ENCODE measurements at regions not wholly inside any gene's neighbourhood (a gene's known extent, or its start where the extent isn't known, plus 50 kb on each side); places are given as distances from the start of the nearest gene placed in this dataset.

- Histone ChIP-seq H3K27ac (ENCODE audit: extremely low read length, insufficient read depth, low read length) (no peak overlapping the region), H3K4me3 (replicated peaks in 1 of 3; ENCODE audit: insufficient read depth in 1 of 3, low read depth in 2 of 3, low read length in 3 of 3) (no peak overlapping the region), H3K9me3 (ENCODE audit: low read length) (no peaks in the 10 kb centered on the region), H4K20me1 (ENCODE audit: insufficient read depth, low read length) (no peaks in the 10 kb centered on the region), H3K79me2 (ENCODE audit: insufficient read depth, low read length) (no peaks in the 10 kb centered on the region), H3K4me2 (ENCODE audit: low read depth, low read length) (no peak overlapping the region), H2AFZ (ENCODE audit: low read length) (no peak overlapping the region), H3K4me1 (ENCODE audit: insufficient read depth, low read length) (no peaks in the 10 kb centered on the region), H3K36me3 (replicated peaks in 1 of 2; ENCODE audit: control insufficient read depth in 1 of 2, insufficient read depth in 2 of 2, low read length in 2 of 2) (no peaks in the 10 kb centered on the region), H3K9ac (ENCODE audit: insufficient read depth, low read depth, low read length) (no peak overlapping the region), H3K27me3 (ENCODE audit: control insufficient read depth in 1 of 2, insufficient read depth in 2 of 2, low read length in 2 of 2) (no peaks in the 10 kb centered on the region)
- TF ChIP-seq SCMH1 (CRISPR knock-in tag; IDR thresholded peaks at IDR 0.05; ENCODE audit: borderline replicate concordance) = no peak
- TF ChIP-seq, protein P1, sequence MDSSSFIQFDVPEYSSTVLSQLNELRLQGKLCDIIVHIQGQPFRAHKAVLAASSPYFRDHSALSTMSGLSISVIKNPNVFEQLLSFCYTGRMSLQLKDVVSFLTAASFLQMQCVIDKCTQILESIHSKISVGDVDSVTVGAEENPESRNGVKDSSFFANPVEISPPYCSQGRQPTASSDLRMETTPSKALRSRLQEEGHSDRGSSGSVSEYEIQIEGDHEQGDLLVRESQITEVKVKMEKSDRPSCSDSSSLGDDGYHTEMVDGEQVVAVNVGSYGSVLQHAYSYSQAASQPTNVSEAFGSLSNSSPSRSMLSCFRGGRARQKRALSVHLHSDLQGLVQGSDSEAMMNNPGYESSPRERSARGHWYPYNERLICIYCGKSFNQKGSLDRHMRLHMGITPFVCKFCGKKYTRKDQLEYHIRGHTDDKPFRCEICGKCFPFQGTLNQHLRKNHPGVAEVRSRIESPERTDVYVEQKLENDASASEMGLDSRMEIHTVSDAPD (CRISPR knock-in tag; IDR thresholded peaks at IDR 0.05) = no peak
- no peak for TF ChIP-seq ZNF121 (CRISPR knock-in tag; IDR thresholded peaks at IDR 0.05)
- no peak for ATAC-seq
- no TSS peak for BruUV-seq (replicated peaks)
- intact Hi-C loops (cut with micrococcal nuclease; ENCODE audit: unreplicated experiment) = no loop called here
- no peak for DNase-seq (ENCODE audit: low spot score)
- POLR2A ChIA-PET = no interaction called here
- CTCF ChIA-PET (ENCODE audit: low intra/inter-chr PET ratio, low total read pairs) = no interaction called here
- in situ Hi-C loops (cut with HindIII; ENCODE audit: extremely low pct_ligation_motif_present, low pct_unique_long_range_greater_than_20kb) = no loop called here
- WGBS (ENCODE audit: low lambda C conversion rate) = 3% methylated on average over 2 of the region's 2 CpGs
- no peak for FAIRE-seq
These were observed 859.9 kb downstream of the FAT4 start for GRCh38 chr4:126174627-126175026.

GRCh38 chr4:126180642-126181041 lies 865.9 kb downstream of the FAT4 start:
- Histone ChIP-seq H3K4me3 (replicated peaks in 1 of 3; ENCODE audit: insufficient read depth in 1 of 3, low read depth in 2 of 3, low read length in 3 of 3) (no peak overlapping the region), H3K79me2 (ENCODE audit: insufficient read depth, low read length) (no peaks in the 10 kb centered on the region), H3K4me2 (ENCODE audit: low read depth, low read length) (no peak overlapping the region), H3K27me3 (ENCODE audit: control insufficient read depth in 1 of 2, insufficient read depth in 2 of 2, low read length in 2 of 2) (no peaks in the 10 kb centered on the region), H3K36me3 (replicated peaks in 1 of 2; ENCODE audit: control insufficient read depth in 1 of 2, insufficient read depth in 2 of 2, low read length in 2 of 2) (no peaks in the 10 kb centered on the region), H3K9me3 (ENCODE audit: low read length) (no peaks in the 10 kb centered on the region), H2AFZ (ENCODE audit: low read length) (no peak overlapping the region), H3K27ac (ENCODE audit: extremely low read length, insufficient read depth, low read length) (no peak overlapping the region), H3K9ac (ENCODE audit: insufficient read depth, low read depth, low read length) (no peak overlapping the region), H4K20me1 (ENCODE audit: insufficient read depth, low read length) (no peaks in the 10 kb centered on the region), H3K4me1 (ENCODE audit: insufficient read depth, low read length) (no peaks in the 10 kb centered on the region)
- DNase-seq (ENCODE audit: low spot score) (no peak), FAIRE-seq (no peak), ATAC-seq (no peak)
- BruUV-seq (replicated peaks) = no TSS peak
- ChIA-PET CTCF (ENCODE audit: low intra/inter-chr PET ratio, low total read pairs) (no interaction called here), POLR2A (no interaction called here)
- in situ Hi-C loops (cut with HindIII; ENCODE audit: extremely low pct_ligation_motif_present, low pct_unique_long_range_greater_than_20kb) = no loop called here
- intact Hi-C loops (cut with micrococcal nuclease; ENCODE audit: unreplicated experiment) = no loop called here
- TF ChIP-seq ZNF672 (CRISPR knock-in tag; IDR thresholded peaks at IDR 0.05) (no peak), ZNF121 (CRISPR knock-in tag; IDR thresholded peaks at IDR 0.05) (no peak), POLR2AphosphoS5 (IDR thresholded peaks at IDR 0.05; ENCODE audit: low read depth, low read length) (no peak), ZNF780A (CRISPR knock-in tag; IDR thresholded peaks at IDR 0.05) (no peak), ZNF549 (CRISPR knock-in tag; IDR thresholded peaks at IDR 0.05) (no peak), KDM5A (IDR thresholded peaks at IDR 0.05; ENCODE audit: borderline replicate concordance, low read length) (no peak), CCAR2 (optimal IDR thresholded peaks at IDR 0.05; ENCODE audit: low read depth, low read length) (no peak), GPN1 (CRISPR knock-in tag; IDR thresholded peaks at IDR 0.05; ENCODE audit: borderline replicate concordance) (no peak), PPARG (CRISPR knock-in tag; conservative IDR thresholded peaks at IDR 0.05) (no peak), ZNF550 (CRISPR knock-in tag; IDR thresholded peaks at IDR 0.05; ENCODE audit: borderline replicate concordance) (no peak), ZEB1 (IDR thresholded peaks at IDR 0.05; ENCODE audit: insufficient replicate concordance, low read depth) (no peak)
- TF ChIP-seq, protein P2, sequence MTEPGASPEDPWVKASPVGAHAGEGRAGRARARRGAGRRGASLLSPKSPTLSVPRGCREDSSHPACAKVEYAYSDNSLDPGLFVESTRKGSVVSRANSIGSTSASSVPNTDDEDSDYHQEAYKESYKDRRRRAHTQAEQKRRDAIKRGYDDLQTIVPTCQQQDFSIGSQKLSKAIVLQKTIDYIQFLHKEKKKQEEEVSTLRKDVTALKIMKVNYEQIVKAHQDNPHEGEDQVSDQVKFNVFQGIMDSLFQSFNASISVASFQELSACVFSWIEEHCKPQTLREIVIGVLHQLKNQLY (CRISPR knock-in tag; IDR thresholded peaks at IDR 0.05) = no peak
- TF ChIP-seq, protein P3, sequence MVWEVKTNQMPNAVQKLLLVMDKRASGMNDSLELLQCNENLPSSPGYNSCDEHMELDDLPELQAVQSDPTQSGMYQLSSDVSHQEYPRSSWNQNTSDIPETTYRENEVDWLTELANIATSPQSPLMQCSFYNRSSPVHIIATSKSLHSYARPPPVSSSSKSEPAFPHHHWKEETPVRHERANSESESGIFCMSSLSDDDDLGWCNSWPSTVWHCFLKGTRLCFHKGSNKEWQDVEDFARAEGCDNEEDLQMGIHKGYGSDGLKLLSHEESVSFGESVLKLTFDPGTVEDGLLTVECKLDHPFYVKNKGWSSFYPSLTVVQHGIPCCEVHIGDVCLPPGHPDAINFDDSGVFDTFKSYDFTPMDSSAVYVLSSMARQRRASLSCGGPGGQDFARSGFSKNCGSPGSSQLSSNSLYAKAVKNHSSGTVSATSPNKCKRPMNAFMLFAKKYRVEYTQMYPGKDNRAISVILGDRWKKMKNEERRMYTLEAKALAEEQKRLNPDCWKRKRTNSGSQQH (CRISPR knock-in tag; IDR thresholded peaks at IDR 0.05; ENCODE audit: low read depth) = no peak
- TF ChIP-seq, protein P4, sequence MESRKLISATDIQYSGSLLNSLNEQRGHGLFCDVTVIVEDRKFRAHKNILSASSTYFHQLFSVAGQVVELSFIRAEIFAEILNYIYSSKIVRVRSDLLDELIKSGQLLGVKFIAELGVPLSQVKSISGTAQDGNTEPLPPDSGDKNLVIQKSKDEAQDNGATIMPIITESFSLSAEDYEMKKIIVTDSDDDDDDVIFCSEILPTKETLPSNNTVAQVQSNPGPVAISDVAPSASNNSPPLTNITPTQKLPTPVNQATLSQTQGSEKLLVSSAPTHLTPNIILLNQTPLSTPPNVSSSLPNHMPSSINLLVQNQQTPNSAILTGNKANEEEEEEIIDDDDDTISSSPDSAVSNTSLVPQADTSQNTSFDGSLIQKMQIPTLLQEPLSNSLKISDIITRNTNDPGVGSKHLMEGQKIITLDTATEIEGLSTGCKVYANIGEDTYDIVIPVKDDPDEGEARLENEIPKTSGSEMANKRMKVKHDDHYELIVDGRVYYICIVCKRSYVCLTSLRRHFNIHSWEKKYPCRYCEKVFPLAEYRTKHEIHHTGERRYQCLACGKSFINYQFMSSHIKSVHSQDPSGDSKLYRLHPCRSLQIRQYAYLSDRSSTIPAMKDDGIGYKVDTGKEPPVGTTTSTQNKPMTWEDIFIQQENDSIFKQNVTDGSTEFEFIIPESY (CRISPR knock-in tag; IDR thresholded peaks at IDR 0.05) = no peak
